ENCODE measurements at regions not wholly inside any gene's neighbourhood (a gene's known extent, or its start where the extent isn't known, plus 50 kb on each side); places are given as distances from the start of the nearest gene placed in this dataset.

DNA sequence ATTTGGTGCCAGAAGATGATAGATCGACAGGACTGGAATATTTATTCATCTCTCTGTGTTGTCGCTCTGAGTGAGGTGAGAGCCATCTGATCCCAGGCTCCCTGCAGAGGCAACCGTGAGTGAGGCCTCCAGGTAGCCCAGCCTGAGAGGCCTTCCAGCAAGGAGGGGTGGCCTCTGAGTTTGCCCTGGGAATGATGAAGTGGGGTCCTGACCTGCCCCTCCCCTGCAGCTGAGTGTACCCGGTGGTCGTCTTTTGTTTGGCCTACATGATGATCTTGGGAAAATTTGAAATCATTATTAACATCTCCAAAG lies 86.4 kb downstream of the CBLN1 start:
- ChIA-PET POLR2A (no interaction called here), CTCF (no interaction called here)
- BruUV-seq (replicated peaks) = no TSS peak
- no peak overlapping the region for H3K4me3 Mint-ChIP-seq (ENCODE audit: unreplicated experiment)
- no peaks in the 10 kb centered on the region for H3K4me1 Mint-ChIP-seq (ENCODE audit: low read depth, unreplicated experiment)
- peaks cover 2% of the 10 kb centered on the region for H3K27me3 Mint-ChIP-seq (ENCODE audit: insufficient read depth, unreplicated experiment)
- no peaks in the 10 kb centered on the region for H3K4me1 ChIP-seq
- H3K9me3 Mint-ChIP-seq (ENCODE audit: unreplicated experiment) = no peaks in the 10 kb centered on the region
- H3K9me3 ChIP-seq = no peaks in the 10 kb centered on the region
- H3K27ac Mint-ChIP-seq (ENCODE audit: unreplicated experiment) = no peak overlapping the region
- no peak overlapping the region for H3K4me3 ChIP-seq (ENCODE audit: low read depth, low read length)
- intact Hi-C loops (cut with micrococcal nuclease; ENCODE audit: unreplicated experiment) = no loop called here
- no peaks in the 10 kb centered on the region for H3K36me3 ChIP-seq (ENCODE audit: control insufficient read depth, insufficient read depth, low read length)
- TF ChIP-seq, protein P1, sequence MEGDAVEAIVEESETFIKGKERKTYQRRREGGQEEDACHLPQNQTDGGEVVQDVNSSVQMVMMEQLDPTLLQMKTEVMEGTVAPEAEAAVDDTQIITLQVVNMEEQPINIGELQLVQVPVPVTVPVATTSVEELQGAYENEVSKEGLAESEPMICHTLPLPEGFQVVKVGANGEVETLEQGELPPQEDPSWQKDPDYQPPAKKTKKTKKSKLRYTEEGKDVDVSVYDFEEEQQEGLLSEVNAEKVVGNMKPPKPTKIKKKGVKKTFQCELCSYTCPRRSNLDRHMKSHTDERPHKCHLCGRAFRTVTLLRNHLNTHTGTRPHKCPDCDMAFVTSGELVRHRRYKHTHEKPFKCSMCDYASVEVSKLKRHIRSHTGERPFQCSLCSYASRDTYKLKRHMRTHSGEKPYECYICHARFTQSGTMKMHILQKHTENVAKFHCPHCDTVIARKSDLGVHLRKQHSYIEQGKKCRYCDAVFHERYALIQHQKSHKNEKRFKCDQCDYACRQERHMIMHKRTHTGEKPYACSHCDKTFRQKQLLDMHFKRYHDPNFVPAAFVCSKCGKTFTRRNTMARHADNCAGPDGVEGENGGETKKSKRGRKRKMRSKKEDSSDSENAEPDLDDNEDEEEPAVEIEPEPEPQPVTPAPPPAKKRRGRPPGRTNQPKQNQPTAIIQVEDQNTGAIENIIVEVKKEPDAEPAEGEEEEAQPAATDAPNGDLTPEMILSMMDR (IDR thresholded peaks at IDR 0.05; ENCODE audit: insufficient read depth in 1 of 2, low read depth in 1 of 2, low read length in 1 of 2, severe bottlenecking in 1 of 2, unreplicated experiment in 1 of 2) = no peak
- DNase-seq = no peak
- H3K36me3 Mint-ChIP-seq (ENCODE audit: insufficient read depth, unreplicated experiment) = no peaks in the 10 kb centered on the region
- no peaks in the 10 kb centered on the region for H3K27me3 ChIP-seq (replicated peaks; ENCODE audit: control insufficient read depth, insufficient read depth, low read length)

DNA sequence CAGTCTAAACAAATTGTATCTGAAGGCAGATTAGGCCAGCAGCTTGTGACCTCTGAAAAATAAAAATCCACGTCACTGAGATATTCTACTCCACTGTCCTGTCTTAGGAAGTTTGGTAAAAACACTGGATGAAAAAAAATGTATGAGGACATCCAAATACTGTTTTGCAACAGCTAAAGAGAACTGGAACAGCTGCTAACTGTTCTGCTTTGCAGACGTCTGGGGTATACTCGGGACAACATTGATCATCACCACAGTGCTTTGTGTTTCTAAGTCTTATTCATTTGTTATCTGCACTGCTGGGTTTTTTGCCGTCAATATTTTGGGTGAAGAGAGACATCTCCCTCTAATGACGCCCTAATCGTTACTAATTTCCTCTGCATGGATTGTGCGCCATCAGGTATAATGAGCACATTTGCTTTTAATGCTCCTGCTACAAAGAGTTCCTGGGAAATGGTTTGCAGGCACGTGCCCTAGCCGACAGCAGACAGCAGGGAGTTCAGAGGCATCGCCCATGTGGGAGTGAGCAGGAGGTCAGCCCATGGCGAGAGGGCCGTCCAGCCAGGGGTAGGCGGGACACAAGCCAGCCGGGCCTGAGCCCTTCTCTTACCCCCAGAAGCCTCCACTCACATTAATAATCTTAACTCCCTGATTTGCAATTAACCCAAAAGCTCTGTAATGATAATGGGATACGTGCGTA lies 87.0 kb downstream of the CBLN1 start:
- TF ChIP-seq, protein P1 (IDR thresholded peaks at IDR 0.05; ENCODE audit: insufficient read depth in 1 of 2, low read depth in 1 of 2, low read length in 1 of 2, severe bottlenecking in 1 of 2, unreplicated experiment in 1 of 2) = no peak
- Mint-ChIP-seq H3K4me1 (ENCODE audit: low read depth, unreplicated experiment) (no peaks in the 10 kb centered on the region), H3K9me3 (ENCODE audit: unreplicated experiment) (no peaks in the 10 kb centered on the region), H3K4me3 (ENCODE audit: unreplicated experiment) (no peak overlapping the region), H3K36me3 (ENCODE audit: insufficient read depth, unreplicated experiment) (no peaks in the 10 kb centered on the region), H3K27me3 (ENCODE audit: insufficient read depth, unreplicated experiment) (no peaks in the 10 kb centered on the region), H3K27ac (ENCODE audit: unreplicated experiment) (no peak overlapping the region)
- no TSS peak for BruUV-seq (replicated peaks)
- Histone ChIP-seq H3K27me3 (replicated peaks; ENCODE audit: control insufficient read depth, insufficient read depth, low read length) (no peaks in the 10 kb centered on the region), H3K4me3 (ENCODE audit: low read depth, low read length) (no peak overlapping the region), H3K36me3 (ENCODE audit: control insufficient read depth, insufficient read depth, low read length) (no peaks in the 10 kb centered on the region), H3K9me3 (no peaks in the 10 kb centered on the region), H3K4me1 (no peaks in the 10 kb centered on the region)
- intact Hi-C loops (cut with micrococcal nuclease; ENCODE audit: unreplicated experiment) = no loop called here
- no peak for DNase-seq
- ChIA-PET POLR2A (no interaction called here), CTCF (no interaction called here)

DNA sequence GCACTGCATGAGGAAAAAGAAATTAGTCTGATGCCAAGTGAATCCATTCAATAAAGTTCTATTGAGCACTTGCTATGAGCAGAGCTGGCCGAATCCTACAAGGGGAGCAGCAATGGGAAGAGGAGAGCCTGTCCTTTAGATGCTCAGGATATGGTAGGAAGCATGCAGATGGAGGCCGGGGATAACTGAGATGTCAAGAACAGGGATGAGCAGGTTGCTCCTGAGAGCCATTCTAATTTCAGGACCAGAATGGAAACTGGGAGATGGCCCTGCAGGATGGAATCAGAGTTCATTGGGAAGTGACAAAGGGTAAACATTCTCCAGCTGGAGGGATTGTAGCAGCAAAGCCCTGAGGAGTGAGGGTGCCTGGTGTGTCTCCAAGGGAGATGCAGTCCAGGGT lies 88.0 kb downstream of the CBLN1 start:
- no peaks in the 10 kb centered on the region for H3K36me3 Mint-ChIP-seq (ENCODE audit: insufficient read depth, unreplicated experiment)
- H3K27me3 Mint-ChIP-seq (ENCODE audit: insufficient read depth, unreplicated experiment) = no peaks in the 10 kb centered on the region
- H3K4me1 Mint-ChIP-seq (ENCODE audit: low read depth, unreplicated experiment) = no peaks in the 10 kb centered on the region
- H3K9me3 Mint-ChIP-seq (ENCODE audit: unreplicated experiment) = no peaks in the 10 kb centered on the region
- Histone ChIP-seq H3K9me3 (no peaks in the 10 kb centered on the region), H3K4me3 (ENCODE audit: low read depth, low read length) (no peak overlapping the region), H3K27me3 (replicated peaks; ENCODE audit: control insufficient read depth, insufficient read depth, low read length) (no peaks in the 10 kb centered on the region), H3K4me1 (no peaks in the 10 kb centered on the region), H3K36me3 (ENCODE audit: control insufficient read depth, insufficient read depth, low read length) (no peaks in the 10 kb centered on the region)
- no peak for DNase-seq
- no peak overlapping the region for H3K4me3 Mint-ChIP-seq (ENCODE audit: unreplicated experiment)
- no TSS peak for BruUV-seq (replicated peaks)
- CTCF ChIA-PET = no interaction called here
- no peak overlapping the region for H3K27ac Mint-ChIP-seq (ENCODE audit: unreplicated experiment)
- POLR2A ChIA-PET = no interaction called here
- intact Hi-C loops (cut with micrococcal nuclease; ENCODE audit: unreplicated experiment) = no loop called here
- TF ChIP-seq, protein P1 (IDR thresholded peaks at IDR 0.05; ENCODE audit: insufficient read depth in 1 of 2, low read depth in 1 of 2, low read length in 1 of 2, severe bottlenecking in 1 of 2, unreplicated experiment in 1 of 2) = no peak

Measured in Caco-2 (cell line).